HepG2 (cell line): ENCODE measurements at regions not wholly inside any gene's neighbourhood (a gene's known extent, or its start where the extent isn't known, plus 50 kb on each side); places are given as distances from the start of the nearest gene placed in this dataset.

Experiments
- ATAC-seq: fragments of 200-7000 bp; cut with Tn5 transposase; 3 replicates; pipeline ENCODE4 v1.9.1; 2020; ENCODE audit warnings: mild to moderate bottlenecking, moderate library complexity
- BruUV-seq: library from RNA; stranded (reverse); fragments of 400-500 nt; replicated peaks from 2 replicates; lab custom pipeline; 2021; lab: Mats Ljungman, UMichigan
- CTCF ChIA-PET: fragments of 300-600 bp; formaldehyde crosslinking; extraction: SDS; loops from one replicate; lab custom pipeline; 2021; ENCODE audit warnings: low total read pairs, inconsistent platforms, low intra/inter-chr PET ratio; lab: Yijun Ruan, JAX
- POLR2A ChIA-PET: fragments of 350-600 bp; sonication (Branson Sonifier 250); formaldehyde crosslinking; loops from one replicate; lab custom pipeline; 2020; ENCODE audit warnings: antibody characterized with exemption, inconsistent platforms; lab: Yijun Ruan, JAX
- DNase-seq: peaks from one replicate; pipeline ENCODE4 v3.0.0-alpha.2; 2015; ENCODE audit warnings: low spot score
- FAIRE-seq: peaks from 3 replicates; lab custom pipeline; 2011; peaks lifted over from hg19 to GRCh38; lab: Jason Lieb, UNC
- H2AFZ ChIP-seq: one replicate; pipeline ENCODE4 v1.6.1; 2011; ENCODE audit warnings: low read length, inconsistent platforms
- H3K27ac ChIP-seq: fragments of 300-600 bp; 3 replicates; pipeline ENCODE4 v1.8.0; 2011; ENCODE audit warnings: mixed run types, mild to moderate bottlenecking, mixed read lengths, low read length, inconsistent platforms; ENCODE audit not compliant: insufficient read depth; ENCODE audit errors: extremely low read length
- H3K27me3 ChIP-seq, 2 experiments: fragments of 200-600 bp in 1 of 2; 2 replicates in 1 of 2; 3 replicates in 1 of 2; pipeline versions ENCODE4 v1.6.0 to v1.8.0; 2011; ENCODE audit warnings: low read length in 2 of 2, mild to moderate bottlenecking in 2 of 2, moderate library complexity in 2 of 2, inconsistent platforms in 1 of 2; ENCODE audit not compliant: insufficient read depth in 2 of 2, control insufficient read depth in 1 of 2
- H3K36me3 ChIP-seq, 2 experiments: fragments of 200-600 bp in 1 of 2; replicated peaks in 1 of 2; 2 replicates in 1 of 2; 3 replicates in 1 of 2; pipeline versions ENCODE4 v1.5.1 to v1.8.0; 2011; ENCODE audit warnings: low read length in 2 of 2, inconsistent platforms in 1 of 2; ENCODE audit not compliant: insufficient read depth in 2 of 2, control insufficient read depth in 1 of 2
- H3K4me1 ChIP-seq: 2 replicates; pipeline ENCODE4 v1.5.1; 2012; ENCODE audit warnings: low read length, inconsistent platforms; ENCODE audit not compliant: insufficient read depth
- H3K4me2 ChIP-seq: 2 replicates; pipeline ENCODE4 v1.6.0; 2011; ENCODE audit warnings: low read depth, low read length, inconsistent platforms
- H3K4me3 ChIP-seq, 3 experiments: fragments of 200-600 bp in 1 of 3; sonication (generic), shearing (Covaris generic) in 1 of 3; replicated peaks in 1 of 3; 2 replicates each; pipeline ENCODE4 v1.5.1; 2011 to 2016; ENCODE audit warnings: low read length in 3 of 3, inconsistent platforms in 2 of 3, low read depth in 2 of 3, mild to moderate bottlenecking in 2 of 3, control low read depth in 1 of 3, mixed read lengths in 1 of 3; ENCODE audit not compliant: insufficient read depth in 1 of 3
- H3K79me2 ChIP-seq: one replicate; pipeline ENCODE4 v1.6.1; 2011; ENCODE audit warnings: low read length, inconsistent platforms; ENCODE audit not compliant: insufficient read depth
- H3K9ac ChIP-seq: 2 replicates; pipeline ENCODE4 v1.6.0; 2011; ENCODE audit warnings: mild to moderate bottlenecking, low read depth, low read length, inconsistent platforms; ENCODE audit not compliant: insufficient read depth
- H3K9me3 ChIP-seq: 2 replicates; pipeline ENCODE4 v1.5.1; 2012; ENCODE audit warnings: mild to moderate bottlenecking, low read length
- H4K20me1 ChIP-seq: 2 replicates; pipeline ENCODE4 v1.6.0; 2011; ENCODE audit warnings: inconsistent platforms, mild to moderate bottlenecking, low read length, moderate library complexity; ENCODE audit not compliant: insufficient read depth
- BRD4 ChIP-seq: sonication (generic); formaldehyde crosslinking; IDR thresholded peaks from 2 replicates; pipeline ENCODE4 v1.4.0; 2020; ENCODE audit warnings: missing genetic modification reagents
- FOXJ3 ChIP-seq: sonication (generic); formaldehyde crosslinking; IDR thresholded peaks from 2 replicates; pipeline ENCODE4 v1.4.0; 2020; ENCODE audit warnings: missing genetic modification reagents, mild to moderate bottlenecking, borderline replicate concordance
- GFI1 ChIP-seq: sonication (generic); formaldehyde crosslinking; IDR thresholded peaks from 2 replicates; pipeline ENCODE4 v1.5.0; 2020; ENCODE audit warnings: missing genetic modification reagents, mild to moderate bottlenecking, borderline replicate concordance
- HNF4A ChIP-seq: sonication (generic); formaldehyde crosslinking; IDR thresholded peaks from 2 replicates; pipeline ENCODE4 v1.4.0; 2020; ENCODE audit warnings: missing genetic modification reagents
- JARID2 ChIP-seq: sonication (generic); formaldehyde crosslinking; IDR thresholded peaks from 2 replicates; pipeline ENCODE4 v1.8.1; 2023; ENCODE audit warnings: missing genetic modification reagents, inconsistent platforms; ENCODE audit not compliant: insufficient replicate concordance
- TAF15 ChIP-seq: fragments of 200-400 bp; formaldehyde crosslinking; IDR thresholded peaks from one replicate; pipeline ENCODE4 v1.6.1; 2018; ENCODE audit warnings: mild to moderate bottlenecking, low read depth, low read length; ENCODE audit not compliant: poor library complexity, severe bottlenecking
- ZFP1 ChIP-seq: IDR thresholded peaks from 2 replicates; pipeline ENCODE4 v1.6.1; 2016
- ZMYM3 ChIP-seq: sonication (generic); formaldehyde crosslinking; IDR thresholded peaks from 2 replicates; pipeline ENCODE4 v1.5.1; 2020; ENCODE audit warnings: mild to moderate bottlenecking, missing genetic modification reagents
- WGBS: methylation state at CpG from one replicate; pipeline ENCODE4 v1.1.6; 2017; ENCODE audit warnings: low lambda C conversion rate; 5-methylcytosine and 5-hydroxymethylcytosine counted together
- in situ Hi-C: cut with HindIII; loops from 2 replicates; pipeline ENCODE4 v1.10.0; 2017; ENCODE audit warnings: low pct_unique_long_range_greater_than_20kb; ENCODE audit not compliant: extremely low pct_ligation_motif_present
- intact Hi-C: fragments of 100-400 bp; cut with micrococcal nuclease; formaldehyde crosslinking; loops from one replicate; pipeline ENCODE4 v1.10.0; 2022; ENCODE audit not compliant: unreplicated experiment
- TF ChIP-seq, protein P1 (sequence below): IDR thresholded peaks from 2 replicates; pipeline ENCODE4 v1.6.1; 2016; ENCODE audit warnings: missing biosample characterization, missing genetic modification reagents, low read depth
- TF ChIP-seq, protein P2 (sequence below): sonication (generic); formaldehyde crosslinking; IDR thresholded peaks from 2 replicates; pipeline ENCODE4 v1.9.0; 2021; ENCODE audit warnings: missing genetic modification reagents, mild to moderate bottlenecking, borderline replicate concordance

DNA sequence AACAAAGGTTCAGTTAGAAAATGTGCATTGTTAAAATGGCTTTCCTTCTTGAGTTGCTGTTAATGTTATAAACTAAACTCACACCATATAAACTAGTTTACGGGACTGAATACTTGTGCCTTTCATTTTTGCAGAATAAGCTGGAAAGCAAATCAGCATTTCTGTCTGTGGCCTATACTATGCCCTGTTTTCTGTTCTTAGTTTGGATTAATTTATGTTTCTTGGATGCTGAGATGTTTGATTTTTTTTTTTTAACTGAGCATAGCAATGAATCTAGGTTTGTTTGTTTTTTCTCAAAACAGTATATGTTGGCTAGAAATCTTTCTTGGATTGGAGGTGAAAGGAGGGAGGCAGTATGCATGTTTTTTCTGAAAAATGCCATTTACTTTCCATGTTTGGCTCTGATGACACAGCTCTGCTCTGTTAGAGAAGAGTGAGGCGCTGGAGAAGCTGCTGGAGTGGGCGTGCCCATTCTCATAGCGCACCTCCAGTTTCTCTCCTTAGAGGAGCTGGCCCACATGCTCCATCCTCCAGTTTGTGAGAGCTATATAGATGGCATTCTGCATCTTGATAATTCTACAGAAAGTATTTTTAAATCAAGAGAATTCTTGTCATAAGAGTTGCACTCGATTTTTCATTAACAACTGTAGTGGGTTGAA, 423.6 kb upstream of the TPM1 start:
- no peak for FAIRE-seq
- WGBS, result 86% methylated on average over 5 of the region's 5 CpGs
- CTCF ChIA-PET, result no interaction called here

DNA sequence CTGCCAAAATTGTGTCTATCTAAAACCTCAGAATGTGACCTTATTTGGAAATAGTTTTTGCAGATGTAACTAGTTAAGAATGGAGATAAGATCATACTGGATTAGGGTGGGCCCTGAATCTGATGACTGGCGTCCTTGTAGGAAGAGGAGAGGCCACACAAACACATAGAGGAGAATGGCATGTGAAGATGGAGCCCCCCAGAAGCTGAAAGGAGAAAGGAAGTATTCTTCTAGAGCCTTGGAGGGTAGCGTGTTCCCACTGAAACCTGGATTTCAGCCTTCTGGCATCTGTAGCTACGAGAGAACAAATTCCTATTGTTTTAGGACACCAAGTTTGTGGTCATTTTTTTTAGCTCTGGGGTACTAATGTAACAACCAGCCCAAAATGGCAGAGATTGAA, 423.0 kb upstream of the TPM1 start:
- Histone ChIP-seq H3K27ac (no peak overlapping the region), H3K27me3 (no peaks in the 10 kb centered on the region), H3K4me2 (no peak overlapping the region), H2AFZ (no peak overlapping the region), H4K20me1 (no peaks in the 10 kb centered on the region), H3K9ac (no peak overlapping the region), H3K79me2 (no peaks in the 10 kb centered on the region), H3K9me3 (no peaks in the 10 kb centered on the region), H3K36me3 (no peaks in the 10 kb centered on the region), H3K4me1 (no peaks in the 10 kb centered on the region), H3K4me3 (no peak overlapping the region)
- ATAC-seq, result no peak
- POLR2A ChIA-PET, result no interaction called here
- in situ Hi-C loops, result no loop called here
- CTCF ChIA-PET, result no interaction called here
- intact Hi-C loops, result no loop called here
- 93% methylated on average over 3 of the region's 3 CpGs for WGBS
- BruUV-seq, result no TSS peak
- DNase-seq, result no peak
- FAIRE-seq, result no peak
- TF ChIP-seq, protein P1, sequence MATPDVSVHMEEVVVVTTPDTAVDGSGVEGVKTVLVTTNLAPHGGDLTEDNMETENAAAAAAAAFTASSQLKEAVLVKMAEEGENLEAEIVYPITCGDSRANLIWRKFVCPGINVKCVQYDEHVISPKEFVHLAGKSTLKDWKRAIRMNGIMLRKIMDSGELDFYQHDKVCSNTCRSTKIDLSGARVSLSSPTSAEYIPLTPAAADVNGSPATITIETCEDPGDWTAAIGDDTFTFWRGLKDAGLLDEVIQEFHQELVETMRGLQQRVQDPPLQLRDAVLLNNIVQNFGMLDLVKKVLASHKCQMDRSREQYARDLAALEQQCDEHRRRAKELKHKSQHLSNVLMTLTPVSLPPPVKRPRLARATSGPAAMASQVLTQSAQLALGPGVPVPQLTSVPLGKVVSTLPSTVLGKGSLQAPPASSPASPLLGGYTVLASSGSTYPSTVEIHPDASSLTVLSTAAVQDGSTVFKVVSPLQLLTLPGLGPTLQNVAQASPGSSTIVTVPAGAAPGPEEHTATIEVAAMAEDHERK (CRISPR knock-in tag), result no peak
- TF ChIP-seq, protein P2, sequence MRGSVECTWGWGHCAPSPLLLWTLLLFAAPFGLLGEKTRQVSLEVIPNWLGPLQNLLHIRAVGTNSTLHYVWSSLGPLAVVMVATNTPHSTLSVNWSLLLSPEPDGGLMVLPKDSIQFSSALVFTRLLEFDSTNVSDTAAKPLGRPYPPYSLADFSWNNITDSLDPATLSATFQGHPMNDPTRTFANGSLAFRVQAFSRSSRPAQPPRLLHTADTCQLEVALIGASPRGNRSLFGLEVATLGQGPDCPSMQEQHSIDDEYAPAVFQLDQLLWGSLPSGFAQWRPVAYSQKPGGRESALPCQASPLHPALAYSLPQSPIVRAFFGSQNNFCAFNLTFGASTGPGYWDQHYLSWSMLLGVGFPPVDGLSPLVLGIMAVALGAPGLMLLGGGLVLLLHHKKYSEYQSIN (CRISPR knock-in tag), result no peak
- TF ChIP-seq HNF4A (CRISPR knock-in tag) (no peak), ZFP1 (CRISPR knock-in tag) (no peak), GFI1 (CRISPR knock-in tag) (no peak), TAF15 (no peak)

More for the DNA sequence above, 423.6 kb upstream of the TPM1 start:
- Histone ChIP-seq H3K9me3 (no peaks in the 10 kb centered on the region), H3K4me3 (no peak overlapping the region), H3K36me3 (no peaks in the 10 kb centered on the region), H3K79me2 (no peaks in the 10 kb centered on the region), H3K4me2 (no peak overlapping the region), H3K27ac (no peak overlapping the region), H4K20me1 (no peaks in the 10 kb centered on the region), H2AFZ (no peak overlapping the region), H3K9ac (no peak overlapping the region), H3K27me3 (no peaks in the 10 kb centered on the region), H3K4me1 (no peaks in the 10 kb centered on the region)
- no peak for ATAC-seq
- TF ChIP-seq BRD4, result no peak
- no peak for TF ChIP-seq FOXJ3 (CRISPR knock-in tag)
- TF ChIP-seq, protein P2 (CRISPR knock-in tag), result no peak
- no peak for TF ChIP-seq ZMYM3 (CRISPR knock-in tag)
- no peak for TF ChIP-seq JARID2 (CRISPR knock-in tag)
- in situ Hi-C loops, result no loop called here
- BruUV-seq, result no TSS peak
- POLR2A ChIA-PET, result no interaction called here
- no peak for DNase-seq
- intact Hi-C loops, result no loop called here
